Activated CD4-positive, alpha-beta T cell treated with anti-CD3 and anti-CD28 coated beads, Interleukin-2, amount 50 U/mL, for 48 hours (primary cell): ENCODE measurements at regions not wholly inside any gene's neighbourhood (a gene's known extent, or its start where the extent isn't known, plus 50 kb on each side); places are given as distances from the start of the nearest gene placed in this dataset.
A peak's percentile ranks its signal among the peaks of the same experiment; 100 is the strongest.

ENCODE experiments used
- DNase-seq, 2 experiments: peaks; one replicate each; pipeline ENCODE4 v3.0.0-alpha.2; 2020

GRCh38 chr13:73421310-73421912 is 362.6 kb downstream of the KLF5 start:
- peak; percentile 16 to 42 for DNase-seq

- DNase-seq: no peak
These were observed 360.4 kb downstream of the KLF5 start for GRCh38 chr13:73419186-73419585.

GRCh38 chr13:73417012-73417615 is 358.3 kb downstream of the KLF5 start:
- no peak for DNase-seq

- DNase-seq: no peak
These were observed 357.3 kb downstream of the KLF5 start for GRCh38 chr13:73416093-73416492.

GRCh38 chr13:73413656-73414055 is 354.9 kb downstream of the KLF5 start:
- no peak for DNase-seq

- no peak for DNase-seq
These were observed 354.1 kb downstream of the KLF5 start for GRCh38 chr13:73412933-73413332.

GRCh38 chr13:73411067-73411809 is 352.4 kb downstream of the KLF5 start:
- no peak for DNase-seq

- no peak for DNase-seq
These were observed 347.6 kb downstream of the KLF5 start for GRCh38 chr13:73406454-73406853.

- DNase-seq: no peak
These were observed 345.8 kb downstream of the KLF5 start for GRCh38 chr13:73404581-73404980.

GRCh38 chr13:73403355-73404120 is 344.7 kb downstream of the KLF5 start:
- no peak for DNase-seq

- no peak for DNase-seq
These were observed 343.0 kb downstream of the KLF5 start for GRCh38 chr13:73401769-73402168.

GRCh38 chr13:73399347-73400216 is 340.8 kb downstream of the KLF5 start:
- DNase-seq: no peak

- no peak for DNase-seq
These were observed 338.9 kb downstream of the KLF5 start for GRCh38 chr13:73397496-73398305.

- no peak for DNase-seq
These were observed 335.3 kb downstream of the KLF5 start for GRCh38 chr13:73394066-73394465.

GRCh38 chr13:73390100-73390499 is 331.3 kb downstream of the KLF5 start:
- DNase-seq: no peak

GRCh38 chr13:73388586-73388985 is 329.8 kb downstream of the KLF5 start:
- no peak for DNase-seq

GRCh38 chr13:73387318-73387717 is 328.5 kb downstream of the KLF5 start:
- DNase-seq: no peak

- no peak for DNase-seq
These were observed 327.0 kb downstream of the KLF5 start for GRCh38 chr13:73385848-73386247.

GRCh38 chr13:73372666-73373627 is 314.1 kb downstream of the KLF5 start:
- DNase-seq: no peak

- DNase-seq: no peak
These were observed 311.3 kb downstream of the KLF5 start for GRCh38 chr13:73370066-73370465.
